Activated T-cell treated with anti-CD3 and anti-CD28 coated beads, Interleukin-2, amount 50 U/mL, for 4 hours (primary cell): ENCODE measurements at regions not wholly inside any gene's neighbourhood (a gene's known extent, or its start where the extent isn't known, plus 50 kb on each side); places are given as distances from the start of the nearest gene placed in this dataset.

ENCODE experiments used
- ATAC-seq, 2 donors: fragments of 200-7000 bp; cut with Tn5 transposase; one replicate each; pipeline ENCODE4 v1.10.0; 2021
- DNase-seq: peaks from one replicate; pipeline ENCODE4 v3.0.0-alpha.2; 2020
- H3K27me3 Mint-ChIP-seq: one replicate; pipeline ENCODE4 v1.8.0; 2021; ENCODE audit warnings: low read depth, mixed read lengths
- H3K36me3 Mint-ChIP-seq: one replicate; pipeline ENCODE4 v1.8.0; 2022; ENCODE audit warnings: mixed read lengths; ENCODE audit not compliant: insufficient read depth
- H3K4me1 Mint-ChIP-seq: one replicate; pipeline ENCODE4 v1.8.0; 2021; ENCODE audit warnings: low read depth, mixed read lengths
- H3K4me3 Mint-ChIP-seq: one replicate; pipeline ENCODE4 v1.8.0; 2021; ENCODE audit warnings: mild to moderate bottlenecking, moderate library complexity, mixed read lengths
- H3K9me3 Mint-ChIP-seq: one replicate; pipeline ENCODE4 v1.8.0; 2021; ENCODE audit warnings: mixed read lengths

- Mint-ChIP-seq H3K4me3 (no peak overlapping the region), H3K36me3 (no peaks in the 10 kb centered on the region), H3K27me3 (peaks cover 2% of the 10 kb centered on the region), H3K4me1 (peaks cover 2% of the 10 kb centered on the region), H3K9me3 (no peaks in the 10 kb centered on the region)
- DNase-seq, result no peak
- no peak for ATAC-seq
Measured at GRCh38 chr6:124877468-124877867, 84.8 kb upstream of the RNF217 start.

GRCh38 chr6:124879110-124879991 lies 82.9 kb upstream of the RNF217 start:
- DNase-seq (no peak), ATAC-seq (no peak)
- Mint-ChIP-seq H3K36me3 (no peaks in the 10 kb centered on the region), H3K4me3 (no peak overlapping the region), H3K27me3 (peaks cover 4% of the 10 kb centered on the region), H3K4me1 (peaks cover 5% of the 10 kb centered on the region), H3K9me3 (no peaks in the 10 kb centered on the region)

DNA sequence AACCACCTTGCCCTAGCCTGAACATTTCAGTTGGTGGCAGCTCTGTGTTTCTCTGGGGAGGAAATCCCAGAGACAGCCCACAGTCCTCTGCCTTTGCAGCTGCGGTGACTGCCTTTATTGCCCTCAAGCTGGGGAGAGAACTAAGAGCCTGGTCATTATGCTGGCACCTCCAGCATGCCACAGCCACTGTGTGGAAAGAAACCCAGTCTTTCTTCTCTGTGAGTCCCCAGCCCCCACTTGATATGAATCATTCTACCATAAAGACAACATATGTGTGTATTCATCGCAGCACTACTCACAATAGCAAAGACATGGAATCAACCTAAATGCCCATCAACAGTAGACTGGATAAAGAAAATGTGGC lies 82.3 kb upstream of the RNF217 start:
- Mint-ChIP-seq H3K36me3 (no peaks in the 10 kb centered on the region), H3K9me3 (no peaks in the 10 kb centered on the region), H3K4me1 (peaks cover 5% of the 10 kb centered on the region), H3K27me3 (peaks cover 4% of the 10 kb centered on the region), H3K4me3 (no peak overlapping the region)
- ATAC-seq (no peak), DNase-seq (no peak)

GRCh38 chr6:124881898-124882578 lies 80.2 kb upstream of the RNF217 start:
- Mint-ChIP-seq H3K4me3 (no peak overlapping the region), H3K9me3 (no peaks in the 10 kb centered on the region), H3K4me1 (peaks cover 5% of the 10 kb centered on the region), H3K27me3 (peaks cover 4% of the 10 kb centered on the region), H3K36me3 (no peaks in the 10 kb centered on the region)
- ATAC-seq, result no peak
- no peak for DNase-seq

GRCh38 chr6:124882579-124883393 lies 79.5 kb upstream of the RNF217 start:
- Mint-ChIP-seq H3K4me3 (no peak overlapping the region), H3K9me3 (no peaks in the 10 kb centered on the region), H3K36me3 (no peaks in the 10 kb centered on the region), H3K4me1 (peaks cover 5% of the 10 kb centered on the region), H3K27me3 (peaks cover 2% of the 10 kb centered on the region)
- DNase-seq (no peak), ATAC-seq (no peak)

DNA sequence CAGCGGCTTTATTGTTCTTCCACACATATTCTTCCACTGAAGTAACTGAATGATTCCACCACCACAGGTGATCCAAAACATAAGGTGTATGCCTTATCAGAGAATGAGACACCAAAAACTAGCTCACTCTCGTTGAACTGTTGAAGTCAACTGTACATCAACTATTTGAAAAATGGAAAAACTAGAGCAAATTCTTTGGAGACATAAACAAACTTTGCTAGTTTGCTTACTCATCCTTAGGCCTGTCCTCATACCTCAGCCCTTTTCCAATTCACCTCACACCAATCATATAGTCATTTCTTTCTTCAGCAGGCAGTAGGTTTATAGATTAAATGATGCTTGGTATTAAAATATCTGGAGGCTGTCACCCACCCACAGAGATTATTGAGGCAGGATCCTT lies 77.1 kb upstream of the RNF217 start:
- peaks cover 17% of the 10 kb centered on the region for H3K4me1 Mint-ChIP-seq
- peaks cover 2% of the 10 kb centered on the region for H3K27me3 Mint-ChIP-seq
- no peak for DNase-seq
- H3K9me3 Mint-ChIP-seq, result no peaks in the 10 kb centered on the region
- H3K4me3 Mint-ChIP-seq, result no peak overlapping the region
- H3K36me3 Mint-ChIP-seq, result no peaks in the 10 kb centered on the region
- ATAC-seq, result no peak

- Mint-ChIP-seq H3K27me3 (peaks cover 2% of the 10 kb centered on the region), H3K36me3 (no peaks in the 10 kb centered on the region), H3K4me3 (no peak overlapping the region), H3K4me1 (peaks cover 14% of the 10 kb centered on the region), H3K9me3 (no peaks in the 10 kb centered on the region)
- DNase-seq (no peak), ATAC-seq (no peak)
Measured at GRCh38 chr6:124887872-124888580, 74.2 kb upstream of the RNF217 start.

DNA sequence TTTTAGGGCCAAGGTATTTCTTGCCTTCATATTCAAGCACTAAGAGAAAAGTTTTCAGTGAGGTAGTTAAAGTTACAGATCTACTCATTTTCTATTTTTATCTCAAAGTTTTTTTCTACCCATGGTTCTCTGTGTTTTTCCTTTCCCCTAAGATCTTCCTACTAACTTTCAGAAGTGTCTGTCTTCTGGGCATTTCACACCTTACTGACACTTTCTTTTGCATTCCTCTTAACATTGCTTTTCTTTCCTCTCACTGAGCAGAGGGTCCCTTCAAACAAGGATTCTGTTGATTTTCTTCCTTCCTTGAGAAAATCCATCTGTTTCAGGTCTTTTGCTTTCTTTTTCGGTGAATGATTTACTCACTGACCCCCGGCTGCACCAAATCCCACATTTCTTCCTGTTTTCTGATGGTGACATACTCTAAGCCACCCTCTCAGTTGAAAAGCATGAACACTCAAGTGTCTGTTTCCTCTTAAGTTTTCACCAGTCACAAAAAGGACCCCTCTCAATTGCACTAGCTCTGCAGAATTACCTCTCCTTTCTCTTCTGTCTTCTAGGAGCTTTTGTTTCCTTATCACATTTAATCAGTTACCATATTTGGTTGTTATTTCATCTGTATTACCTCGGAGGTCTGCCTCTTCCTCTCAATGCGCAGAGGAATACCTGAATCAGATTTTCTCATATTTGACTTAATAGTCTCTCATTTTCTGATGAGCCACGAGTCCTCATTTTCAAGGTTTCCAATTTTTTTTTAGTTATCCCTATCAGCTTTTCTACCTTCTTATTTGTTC lies 73.5 kb upstream of the RNF217 start:
- no peaks in the 10 kb centered on the region for H3K27me3 Mint-ChIP-seq
- ATAC-seq, result no peak
- H3K9me3 Mint-ChIP-seq, result no peaks in the 10 kb centered on the region
- no peak for DNase-seq
- peaks cover 12% of the 10 kb centered on the region for H3K4me1 Mint-ChIP-seq
- no peaks in the 10 kb centered on the region for H3K36me3 Mint-ChIP-seq
- H3K4me3 Mint-ChIP-seq, result peak overlapping the region; percentile 6

- Mint-ChIP-seq H3K9me3 (no peaks in the 10 kb centered on the region), H3K4me1 (no peaks in the 10 kb centered on the region), H3K36me3 (no peaks in the 10 kb centered on the region), H3K4me3 (no peak overlapping the region), H3K27me3 (no peaks in the 10 kb centered on the region)
- ATAC-seq, result no peak
- DNase-seq, result no peak
Measured at GRCh38 chr6:124901084-124901483, 61.2 kb upstream of the RNF217 start.

- Mint-ChIP-seq H3K27me3 (no peaks in the 10 kb centered on the region), H3K4me1 (no peaks in the 10 kb centered on the region), H3K9me3 (no peaks in the 10 kb centered on the region), H3K4me3 (no peak overlapping the region), H3K36me3 (no peaks in the 10 kb centered on the region)
- no peak for ATAC-seq
- DNase-seq, result no peak
Measured at GRCh38 chr6:124903797-124904196, 58.4 kb upstream of the RNF217 start.

- no peak for ATAC-seq
- H3K4me3 Mint-ChIP-seq, result no peak overlapping the region
- no peaks in the 10 kb centered on the region for H3K36me3 Mint-ChIP-seq
- no peaks in the 10 kb centered on the region for H3K4me1 Mint-ChIP-seq
- no peaks in the 10 kb centered on the region for H3K27me3 Mint-ChIP-seq
- no peaks in the 10 kb centered on the region for H3K9me3 Mint-ChIP-seq
- no peak for DNase-seq
Measured at GRCh38 chr6:124907596-124907995, 54.6 kb upstream of the RNF217 start.
